ENCODE measurements at regions not wholly inside any gene's neighbourhood (a gene's known extent, or its start where the extent isn't known, plus 50 kb on each side); places are given as distances from the start of the nearest gene placed in this dataset.

GRCh38 chr15:87224404-87224803 lies 1032.1 kb downstream of the NTRK3 start:
- TF ChIP-seq, protein P1, sequence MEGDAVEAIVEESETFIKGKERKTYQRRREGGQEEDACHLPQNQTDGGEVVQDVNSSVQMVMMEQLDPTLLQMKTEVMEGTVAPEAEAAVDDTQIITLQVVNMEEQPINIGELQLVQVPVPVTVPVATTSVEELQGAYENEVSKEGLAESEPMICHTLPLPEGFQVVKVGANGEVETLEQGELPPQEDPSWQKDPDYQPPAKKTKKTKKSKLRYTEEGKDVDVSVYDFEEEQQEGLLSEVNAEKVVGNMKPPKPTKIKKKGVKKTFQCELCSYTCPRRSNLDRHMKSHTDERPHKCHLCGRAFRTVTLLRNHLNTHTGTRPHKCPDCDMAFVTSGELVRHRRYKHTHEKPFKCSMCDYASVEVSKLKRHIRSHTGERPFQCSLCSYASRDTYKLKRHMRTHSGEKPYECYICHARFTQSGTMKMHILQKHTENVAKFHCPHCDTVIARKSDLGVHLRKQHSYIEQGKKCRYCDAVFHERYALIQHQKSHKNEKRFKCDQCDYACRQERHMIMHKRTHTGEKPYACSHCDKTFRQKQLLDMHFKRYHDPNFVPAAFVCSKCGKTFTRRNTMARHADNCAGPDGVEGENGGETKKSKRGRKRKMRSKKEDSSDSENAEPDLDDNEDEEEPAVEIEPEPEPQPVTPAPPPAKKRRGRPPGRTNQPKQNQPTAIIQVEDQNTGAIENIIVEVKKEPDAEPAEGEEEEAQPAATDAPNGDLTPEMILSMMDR (conservative IDR thresholded peaks at IDR 0.05 in 1 of 2, IDR thresholded peaks at IDR 0.05 in 1 of 2; ENCODE audit: low read depth in 1 of 2, low read length in 2 of 2) = no peak
- TF ChIP-seq EZH2 (IDR thresholded peaks at IDR 0.05; ENCODE audit: low read length, missing control alignments) = no peak
